Spleen (tissue), 11 donors: ENCODE measurements at regions not wholly inside any gene's neighbourhood (a gene's known extent, or its start where the extent isn't known, plus 50 kb on each side); places are given as distances from the start of the nearest gene placed in this dataset.

Experiments used
- DNase-seq: peaks from one replicate; pipeline ENCODE4 v3.0.0-alpha.2; 2020
- H3K27ac ChIP-seq, 8 donors: fragments of 200-600 bp; sonication (generic) in 7 of 8; 1 replicate in 4 of 8; 2 replicates in 4 of 8; pipeline versions ENCODE4 v1.5.0 to v1.8.0; 2016 to 2021; ENCODE audit warnings: inconsistent platforms in 4 of 8, mild to moderate bottlenecking in 4 of 8, moderate library complexity in 1 of 8
- H3K27me3 ChIP-seq, 7 donors: fragments of 200-600 bp; sonication (generic) in 6 of 7; replicated peaks in 1 of 7; 1 replicate in 4 of 7; 2 replicates in 3 of 7; pipeline versions ENCODE4 v1.5.0 to v1.8.0; 2016 to 2021; ENCODE audit warnings: inconsistent platforms in 3 of 7, mild to moderate bottlenecking in 1 of 7
- H3K36me3 ChIP-seq, 6 donors: fragments of 200-600 bp; sonication (generic) in 5 of 6; 1 replicate in 4 of 6; 2 replicates in 2 of 6; pipeline versions ENCODE4 v1.5.0 to v1.8.0; 2016 to 2021; ENCODE audit warnings: inconsistent platforms in 2 of 6
- H3K4me1 ChIP-seq, 6 donors: fragments of 200-600 bp; sonication (generic) in 5 of 6; 1 replicate in 3 of 6; 2 replicates in 3 of 6; pipeline versions ENCODE4 v1.5.0 to v1.8.0; 2016 to 2021; ENCODE audit warnings: inconsistent platforms in 3 of 6
- H3K4me3 ChIP-seq, 8 donors: fragments of 200-600 bp; sonication (generic) in 7 of 8; 1 replicate in 4 of 8; 2 replicates in 4 of 8; pipeline versions ENCODE4 v1.5.0 to v1.8.0; 2016 to 2021; ENCODE audit warnings: inconsistent platforms in 4 of 8, mild to moderate bottlenecking in 4 of 8, moderate library complexity in 2 of 8
- H3K9me3 ChIP-seq, 8 donors: fragments of 200-600 bp; sonication (generic) in 7 of 8; 1 replicate in 4 of 8; 2 replicates in 4 of 8; pipeline versions ENCODE4 v1.5.0 to v1.8.0; 2016 to 2021; ENCODE audit warnings: inconsistent platforms in 4 of 8
- POLR2A ChIP-seq, 3 donors: fragments of 450-650 bp; IDR thresholded peaks; one replicate each; pipeline ENCODE4 v1.5.1; 2017; ENCODE audit warnings: antibody characterized with exemption in 3 of 3, mild to moderate bottlenecking in 1 of 3
- POLR2AphosphoS5 ChIP-seq, 3 donors: sonication (generic); formaldehyde crosslinking; IDR thresholded peaks; one replicate each; pipeline ENCODE4 v1.5.1; 2017; ENCODE audit warnings: antibody characterized with exemption in 3 of 3
- WGBS, 5 donors: extraction: QIAGEN DNeasy Blood & Tissue Kit in 3 of 5; methylation state at CpG; one replicate each; pipeline versions ENCODE4 v1.1.5 to v1.1.7; 2013 to 2018; 5-methylcytosine and 5-hydroxymethylcytosine counted together
- intact Hi-C: fragments of 100-400 bp; cut with DNase I; formaldehyde crosslinking; loops from one replicate; pipeline ENCODE4 v1.15.0; 2023; ENCODE audit warnings: low total_unique reads
- TF ChIP-seq, protein P1 (sequence below), 11 experiments: fragments of 200-600 bp in 7 of 11; fragments of 450-650 bp in 4 of 11; sonication (generic) in 4 of 11; IDR thresholded peaks in 8 of 11; conservative IDR thresholded peaks in 3 of 11; 1 replicate in 7 of 11; 2 replicates in 4 of 11; pipeline versions ENCODE4 v1.4.0 to v1.8.0; 2016 to 2021; ENCODE audit warnings: antibody characterized with exemption in 11 of 11, inconsistent platforms in 4 of 11, mild to moderate bottlenecking in 1 of 11
- donor health status: healthy with polysubstance abuse.
- donor health status: DM: no; HTN: no; CAD: no; lungs with moderate emphysema.
- donor health status: DM: no; HTN: no; CAD: no.
- donor health status: Bipolar disorder and iron deficiency.
- donor health status: healthy.
- donor health status: DM: no; HTN: no; CAD: no.
- donor health status: DM: yes; HTN: yes; CAD: no.

DNA sequence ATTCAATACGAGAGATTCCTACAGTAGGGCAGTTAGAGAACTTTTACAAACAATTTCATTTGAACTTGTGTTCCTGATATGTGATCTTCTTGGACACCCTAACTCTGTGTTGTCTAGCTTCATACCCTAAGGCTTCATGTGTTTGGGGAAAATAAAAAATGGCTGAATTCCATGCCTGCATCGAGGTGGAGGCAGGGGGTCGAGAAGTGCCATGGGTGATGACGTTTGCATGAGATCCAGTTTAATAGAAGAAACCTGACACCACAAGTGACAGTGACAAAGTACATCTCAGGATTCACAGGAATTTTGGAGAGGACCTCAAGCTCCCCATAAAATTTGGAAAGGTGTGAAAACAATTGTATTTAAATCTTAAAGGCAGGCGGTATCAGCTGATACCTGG is 169.2 kb upstream of the NABP1 start:
- Histone ChIP-seq H3K27me3 (no peaks in the 10 kb centered on the region), H3K4me1 (no peaks in the 10 kb centered on the region), H3K9me3 (peaks cover 0 to 15% (median 6%) of the 10 kb centered on the region in 8 donors), H3K4me3 (no peak overlapping the region), H3K36me3 (no peaks in the 10 kb centered on the region), H3K27ac (no peak overlapping the region)
- intact Hi-C loops = no loop called here
- no peak for TF ChIP-seq POLR2A (IDR thresholded peaks at IDR 0.05)
- TF ChIP-seq, protein P1, sequence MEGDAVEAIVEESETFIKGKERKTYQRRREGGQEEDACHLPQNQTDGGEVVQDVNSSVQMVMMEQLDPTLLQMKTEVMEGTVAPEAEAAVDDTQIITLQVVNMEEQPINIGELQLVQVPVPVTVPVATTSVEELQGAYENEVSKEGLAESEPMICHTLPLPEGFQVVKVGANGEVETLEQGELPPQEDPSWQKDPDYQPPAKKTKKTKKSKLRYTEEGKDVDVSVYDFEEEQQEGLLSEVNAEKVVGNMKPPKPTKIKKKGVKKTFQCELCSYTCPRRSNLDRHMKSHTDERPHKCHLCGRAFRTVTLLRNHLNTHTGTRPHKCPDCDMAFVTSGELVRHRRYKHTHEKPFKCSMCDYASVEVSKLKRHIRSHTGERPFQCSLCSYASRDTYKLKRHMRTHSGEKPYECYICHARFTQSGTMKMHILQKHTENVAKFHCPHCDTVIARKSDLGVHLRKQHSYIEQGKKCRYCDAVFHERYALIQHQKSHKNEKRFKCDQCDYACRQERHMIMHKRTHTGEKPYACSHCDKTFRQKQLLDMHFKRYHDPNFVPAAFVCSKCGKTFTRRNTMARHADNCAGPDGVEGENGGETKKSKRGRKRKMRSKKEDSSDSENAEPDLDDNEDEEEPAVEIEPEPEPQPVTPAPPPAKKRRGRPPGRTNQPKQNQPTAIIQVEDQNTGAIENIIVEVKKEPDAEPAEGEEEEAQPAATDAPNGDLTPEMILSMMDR (IDR thresholded peaks at IDR 0.05 in 8 of 11, conservative IDR thresholded peaks at IDR 0.05 in 3 of 11) = no peak
- TF ChIP-seq POLR2AphosphoS5 (IDR thresholded peaks at IDR 0.05) = no peak
- no peak for DNase-seq
- WGBS, 5 donors = 81 to 93% (median 87%) methylated on average over 5 of the region's 5 CpGs

GRCh38 chr2:191512216-191512835 is 165.6 kb upstream of the NABP1 start:
- Histone ChIP-seq H3K4me1 (no peaks in the 10 kb centered on the region), H3K9me3 (peaks cover 0 to 8% (median 5%) of the 10 kb centered on the region in 8 donors), H3K27me3 (no peaks in the 10 kb centered on the region), H3K4me3 (no peak overlapping the region), H3K27ac (no peak overlapping the region), H3K36me3 (no peaks in the 10 kb centered on the region)
- no peak for DNase-seq
- intact Hi-C loops = loop anchor here (10.0 kb wide), 1 partner anchor 458 kb away; no protein-coding TSS in a partner anchor
- 81 to 92% (median 92%) methylated on average over 7 of the region's 7 CpGs for WGBS, 5 donors
- TF ChIP-seq, protein P1 (IDR thresholded peaks at IDR 0.05 in 8 of 11, conservative IDR thresholded peaks at IDR 0.05 in 3 of 11) = no peak
- TF ChIP-seq POLR2AphosphoS5 (IDR thresholded peaks at IDR 0.05) (no peak), POLR2A (IDR thresholded peaks at IDR 0.05) (no peak)

- no peak for DNase-seq
- WGBS, 5 donors = 83 to 92% (median 87%) methylated on average over 3 of the region's 3 CpGs
- H3K4me1 ChIP-seq = no peaks in the 10 kb centered on the region
- H3K9me3 ChIP-seq = peaks cover 0 to 3% (median under 1%) of the 10 kb centered on the region in 8 donors
- TF ChIP-seq POLR2A (IDR thresholded peaks at IDR 0.05) = no peak
- TF ChIP-seq POLR2AphosphoS5 (IDR thresholded peaks at IDR 0.05) = no peak
- TF ChIP-seq, protein P1 (IDR thresholded peaks at IDR 0.05 in 8 of 11, conservative IDR thresholded peaks at IDR 0.05 in 3 of 11) = no peak
- intact Hi-C loops = loop anchor here (10.0 kb wide), 1 partner anchor 458 kb away; no protein-coding TSS in a partner anchor
- no peaks in the 10 kb centered on the region for H3K27me3 ChIP-seq
- no peak overlapping the region for H3K27ac ChIP-seq
- no peak overlapping the region for H3K4me3 ChIP-seq
- H3K36me3 ChIP-seq = no peaks in the 10 kb centered on the region
Measured at GRCh38 chr2:191512874-191513273, 165.1 kb upstream of the NABP1 start.

DNA sequence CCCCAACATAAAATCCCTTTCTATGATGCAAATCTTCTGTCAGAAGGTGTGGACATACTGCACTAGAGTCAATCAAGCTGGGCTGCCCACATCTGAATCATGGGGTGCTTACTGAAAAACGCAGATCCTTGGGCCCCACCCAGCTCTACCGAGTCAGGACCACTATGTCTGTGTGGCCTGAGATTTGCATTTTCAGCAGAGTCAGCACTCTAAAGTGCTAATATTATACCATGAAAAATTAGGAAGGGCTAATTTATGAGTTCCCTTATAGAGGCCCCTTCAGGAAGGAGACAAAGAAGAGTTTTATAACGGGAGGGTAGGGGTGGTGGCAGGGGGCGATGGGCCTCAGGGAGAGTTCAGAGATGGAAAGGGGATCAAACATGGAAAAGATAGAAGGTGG is 163.3 kb upstream of the NABP1 start:
- H3K27me3 ChIP-seq = peaks cover 0 to 8% (median 0%) of the 10 kb centered on the region in 7 donors
- intact Hi-C loops = loop anchor here (10.0 kb wide), 1 partner anchor 460 kb away; no protein-coding TSS in a partner anchor
- DNase-seq = no peak
- TF ChIP-seq POLR2A (IDR thresholded peaks at IDR 0.05) (no peak), POLR2AphosphoS5 (IDR thresholded peaks at IDR 0.05) (no peak)
- TF ChIP-seq, protein P1 (IDR thresholded peaks at IDR 0.05 in 8 of 11, conservative IDR thresholded peaks at IDR 0.05 in 3 of 11) = no peak
- no peaks in the 10 kb centered on the region for H3K36me3 ChIP-seq
- H3K4me3 ChIP-seq = no peak overlapping the region
- WGBS, 5 donors = 31 to 57% (median 34%) methylated on average over 3 to 4 of the region's 4 CpGs
- no peaks in the 10 kb centered on the region for H3K9me3 ChIP-seq
- H3K27ac ChIP-seq = no peak overlapping the region
- H3K4me1 ChIP-seq = no peaks in the 10 kb centered on the region
